OCI-LY3 (cell line): ENCODE measurements at regions not wholly inside any gene's neighbourhood (a gene's known extent, or its start where the extent isn't known, plus 50 kb on each side); places are given as distances from the start of the nearest gene placed in this dataset.

ENCODE experiments used
- EZH2phosphoT487 ChIP-seq: fragments of 200-600 bp; shearing (Covaris generic); IDR thresholded peaks from 2 replicates; pipeline ENCODE4 v1.6.1; 2018; ENCODE audit warnings: antibody characterized with exemption, mixed run types, low read depth
- TF ChIP-seq, protein P1 (sequence below): fragments of 200-600, 300-600 bp; sonication (generic); IDR thresholded peaks from 2 replicates; pipeline ENCODE4 v1.5.1; 2014; ENCODE audit warnings: antibody characterized with exemption, low read length, low read depth

DNA sequence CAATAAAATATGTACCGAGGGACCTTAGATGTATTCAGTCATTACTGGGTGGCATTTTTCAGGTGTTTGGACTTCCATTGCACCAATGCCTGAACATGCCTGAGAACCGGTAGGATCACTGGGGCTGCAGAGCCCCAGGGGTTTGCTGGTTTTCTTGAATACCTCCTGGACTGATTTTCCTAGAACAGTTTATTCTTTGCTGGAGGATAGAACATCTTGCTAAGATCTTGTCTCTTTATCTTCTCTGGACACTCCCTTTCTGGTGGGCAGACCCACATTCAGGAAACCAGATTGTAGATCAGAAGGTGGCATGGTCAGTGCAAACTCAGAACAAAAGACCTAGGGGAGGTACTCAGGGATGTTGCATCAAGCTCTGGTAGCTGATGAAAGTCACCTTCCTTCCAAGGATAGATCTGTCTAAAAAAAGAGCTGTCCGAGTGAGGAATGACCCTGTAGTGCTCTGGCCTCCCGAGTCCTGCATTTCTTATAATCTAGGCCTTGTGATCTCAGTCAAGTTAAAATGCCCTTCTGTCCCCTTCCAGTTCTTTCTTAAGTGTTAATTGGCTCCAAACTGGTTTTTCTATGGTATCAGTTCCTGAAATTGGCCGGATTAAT lies 84.8 kb downstream of the CLDN34 start:
- TF ChIP-seq, protein P1, sequence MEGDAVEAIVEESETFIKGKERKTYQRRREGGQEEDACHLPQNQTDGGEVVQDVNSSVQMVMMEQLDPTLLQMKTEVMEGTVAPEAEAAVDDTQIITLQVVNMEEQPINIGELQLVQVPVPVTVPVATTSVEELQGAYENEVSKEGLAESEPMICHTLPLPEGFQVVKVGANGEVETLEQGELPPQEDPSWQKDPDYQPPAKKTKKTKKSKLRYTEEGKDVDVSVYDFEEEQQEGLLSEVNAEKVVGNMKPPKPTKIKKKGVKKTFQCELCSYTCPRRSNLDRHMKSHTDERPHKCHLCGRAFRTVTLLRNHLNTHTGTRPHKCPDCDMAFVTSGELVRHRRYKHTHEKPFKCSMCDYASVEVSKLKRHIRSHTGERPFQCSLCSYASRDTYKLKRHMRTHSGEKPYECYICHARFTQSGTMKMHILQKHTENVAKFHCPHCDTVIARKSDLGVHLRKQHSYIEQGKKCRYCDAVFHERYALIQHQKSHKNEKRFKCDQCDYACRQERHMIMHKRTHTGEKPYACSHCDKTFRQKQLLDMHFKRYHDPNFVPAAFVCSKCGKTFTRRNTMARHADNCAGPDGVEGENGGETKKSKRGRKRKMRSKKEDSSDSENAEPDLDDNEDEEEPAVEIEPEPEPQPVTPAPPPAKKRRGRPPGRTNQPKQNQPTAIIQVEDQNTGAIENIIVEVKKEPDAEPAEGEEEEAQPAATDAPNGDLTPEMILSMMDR = no peak
- no peak for TF ChIP-seq EZH2phosphoT487
